Neural crest cell (in vitro differentiated cells): ENCODE measurements at regions not wholly inside any gene's neighbourhood (a gene's known extent, or its start where the extent isn't known, plus 50 kb on each side); places are given as distances from the start of the nearest gene placed in this dataset.

ENCODE experiments used
- DNase-seq: peaks from one replicate; pipeline ENCODE4 v3.0.0; 2021; ENCODE audit warnings: low read depth, mixed read lengths, low spot score
- H3K27ac Mint-ChIP-seq: one replicate; pipeline ENCODE4 v1.8.0; 2021; ENCODE audit warnings: mild to moderate bottlenecking, mixed read lengths; ENCODE audit not compliant: unreplicated experiment
- H3K27me3 Mint-ChIP-seq: 2 replicates; pipeline ENCODE4 v1.8.0; 2021; ENCODE audit warnings: low read depth, mild to moderate bottlenecking, mixed read lengths
- H3K36me3 Mint-ChIP-seq: 2 replicates; pipeline ENCODE4 v1.8.0; 2021; ENCODE audit warnings: low read depth, mild to moderate bottlenecking, mixed read lengths
- H3K4me1 Mint-ChIP-seq: 2 replicates; pipeline ENCODE4 v1.8.0; 2021; ENCODE audit warnings: mixed read lengths
- H3K4me3 Mint-ChIP-seq: one replicate; pipeline ENCODE4 v1.8.0; 2021; ENCODE audit warnings: mild to moderate bottlenecking, mixed read lengths
- H3K9me3 Mint-ChIP-seq: 2 replicates; pipeline ENCODE4 v1.8.0; 2021; ENCODE audit warnings: mixed read lengths
- CTCF ChIP-seq: fragments of 200-600 bp; sonication (generic); conservative IDR thresholded peaks from 2 replicates; pipeline ENCODE4 v1.5.0; 2021; ENCODE audit warnings: antibody characterized with exemption, mild to moderate bottlenecking

- no peak for DNase-seq
- Mint-ChIP-seq H3K36me3 (peaks cover 9% of the 10 kb centered on the region), H3K27me3 (no peaks in the 10 kb centered on the region), H3K4me3 (no peak overlapping the region), H3K9me3 (no peaks in the 10 kb centered on the region), H3K27ac (no peak overlapping the region), H3K4me1 (peaks cover 16% of the 10 kb centered on the region)
- no peak for TF ChIP-seq CTCF
Measured at GRCh38 chr3:159866201-159866746, 122.4 kb upstream of the IL12A start.

- TF ChIP-seq CTCF = no peak
- H3K36me3 Mint-ChIP-seq = peaks cover 9% of the 10 kb centered on the region
- peaks cover 9% of the 10 kb centered on the region for H3K4me1 Mint-ChIP-seq
- no peaks in the 10 kb centered on the region for H3K9me3 Mint-ChIP-seq
- no peaks in the 10 kb centered on the region for H3K27me3 Mint-ChIP-seq
- no peak overlapping the region for H3K4me3 Mint-ChIP-seq
- no peak for DNase-seq
- H3K27ac Mint-ChIP-seq = no peak overlapping the region
Measured at GRCh38 chr3:159867372-159867771, 121.3 kb upstream of the IL12A start.

GRCh38 chr3:159870723-159871122, 117.9 kb upstream of the IL12A start:
- H3K36me3 Mint-ChIP-seq = peaks cover 9% of the 10 kb centered on the region
- TF ChIP-seq CTCF = no peak
- DNase-seq = no peak
- H3K27ac Mint-ChIP-seq = no peak overlapping the region
- H3K27me3 Mint-ChIP-seq = no peaks in the 10 kb centered on the region
- no peak overlapping the region for H3K4me3 Mint-ChIP-seq
- H3K9me3 Mint-ChIP-seq = no peaks in the 10 kb centered on the region
- H3K4me1 Mint-ChIP-seq = peaks cover 14% of the 10 kb centered on the region

- Mint-ChIP-seq H3K36me3 (peaks cover 4% of the 10 kb centered on the region), H3K4me3 (no peak overlapping the region), H3K27ac (no peak overlapping the region), H3K4me1 (peaks cover 14% of the 10 kb centered on the region), H3K27me3 (no peaks in the 10 kb centered on the region), H3K9me3 (no peaks in the 10 kb centered on the region)
- no peak for DNase-seq
- TF ChIP-seq CTCF = peak; percentile 33
Measured at GRCh38 chr3:159872374-159873109, 116.1 kb upstream of the IL12A start.

- no peak for TF ChIP-seq CTCF
- Mint-ChIP-seq H3K9me3 (no peaks in the 10 kb centered on the region), H3K4me3 (no peak overlapping the region), H3K36me3 (peaks cover 8% of the 10 kb centered on the region), H3K27me3 (no peaks in the 10 kb centered on the region), H3K4me1 (peaks cover 21% of the 10 kb centered on the region), H3K27ac (no peak overlapping the region)
- no peak for DNase-seq
Measured at GRCh38 chr3:159875116-159875515, 113.5 kb upstream of the IL12A start.
